ENCODE measurements at regions not wholly inside any gene's neighbourhood (a gene's known extent, or its start where the extent isn't known, plus 50 kb on each side); places are given as distances from the start of the nearest gene placed in this dataset.
"Not testable (repeated sequence)": the region's sequence is repeated elsewhere in the genome, so short reads cannot be mapped to it uniquely, and the experiment has no call there.

GRCh38 chr2:175454953-175455389, 273.5 kb upstream of the ATP5MC3 start:
- no peak overlapping the region for H3K4me3 ChIP-seq (ENCODE audit: low read length)
- DNase-seq (ENCODE audit: low read depth, low spot score): no peak

GRCh38 chr2:175450029-175450760, 268.7 kb upstream of the ATP5MC3 start:
- DNase-seq (ENCODE audit: low read depth, low spot score): no peak
- H3K4me3 ChIP-seq (ENCODE audit: low read length): no peak overlapping the region

GRCh38 chr2:175449616-175450015, 268.1 kb upstream of the ATP5MC3 start:
- no peak for DNase-seq (ENCODE audit: low read depth, low spot score)
- no peak overlapping the region for H3K4me3 ChIP-seq (ENCODE audit: low read length)

- no peak overlapping the region for H3K4me3 ChIP-seq (ENCODE audit: low read length)
- DNase-seq (ENCODE audit: low read depth, low spot score): no peak
Measured at GRCh38 chr2:175446201-175446600, 264.7 kb upstream of the ATP5MC3 start.

- no peak for DNase-seq (ENCODE audit: low read depth, low spot score)
- no peak overlapping the region for H3K4me3 ChIP-seq (ENCODE audit: low read length)
Measured at GRCh38 chr2:175445281-175445680, 263.8 kb upstream of the ATP5MC3 start.

- no peak for DNase-seq (ENCODE audit: low read depth, low spot score)
- no peak overlapping the region for H3K4me3 ChIP-seq (ENCODE audit: low read length)
Measured at GRCh38 chr2:175442441-175442840, 260.9 kb upstream of the ATP5MC3 start.

GRCh38 chr2:175441181-175441761, 259.8 kb upstream of the ATP5MC3 start:
- H3K4me3 ChIP-seq (ENCODE audit: low read length): no peak overlapping the region
- DNase-seq (ENCODE audit: low read depth, low spot score): no peak

- DNase-seq (ENCODE audit: low read depth, low spot score): no peak
- no peak overlapping the region for H3K4me3 ChIP-seq (ENCODE audit: low read length)
Measured at GRCh38 chr2:175439416-175439815, 257.9 kb upstream of the ATP5MC3 start.

- H3K4me3 ChIP-seq (ENCODE audit: low read length): no peak overlapping the region
- DNase-seq (ENCODE audit: low read depth, low spot score): no peak
Measured at GRCh38 chr2:175437167-175437566, 255.7 kb upstream of the ATP5MC3 start.

- H3K4me3 ChIP-seq (ENCODE audit: low read length): no peak overlapping the region
- no peak for DNase-seq (ENCODE audit: low read depth, low spot score)
Measured at GRCh38 chr2:175436076-175436475, 254.6 kb upstream of the ATP5MC3 start.

GRCh38 chr2:175435012-175435411, 253.5 kb upstream of the ATP5MC3 start:
- no peak for DNase-seq (ENCODE audit: low read depth, low spot score)
- no peak overlapping the region for H3K4me3 ChIP-seq (ENCODE audit: low read length)

GRCh38 chr2:175432793-175433192, 251.3 kb upstream of the ATP5MC3 start:
- DNase-seq (ENCODE audit: low read depth, low spot score): no peak
- no peak overlapping the region for H3K4me3 ChIP-seq (ENCODE audit: low read length)

- H3K4me3 ChIP-seq (ENCODE audit: low read length): no peak overlapping the region
Measured at GRCh38 chr2:175432021-175432420, 250.5 kb upstream of the ATP5MC3 start.

GRCh38 chr2:175431101-175431946, 249.8 kb upstream of the ATP5MC3 start:
- no peak for DNase-seq (ENCODE audit: low read depth, low spot score)

More at GRCh38 chr2:175432021-175432420, 250.5 kb upstream of the ATP5MC3 start:
- DNase-seq (ENCODE audit: low read depth, low spot score): no peak

GRCh38 chr2:175430236-175430635, 248.7 kb upstream of the ATP5MC3 start:
- no peak for DNase-seq (ENCODE audit: low read depth, low spot score)
- no peak overlapping the region for H3K4me3 ChIP-seq (ENCODE audit: low read length)

More at GRCh38 chr2:175431101-175431946, 249.8 kb upstream of the ATP5MC3 start:
- H3K4me3 ChIP-seq (ENCODE audit: low read length): no peak overlapping the region

GRCh38 chr2:175418224-175418835, 236.8 kb upstream of the ATP5MC3 start:
- no peak for DNase-seq (ENCODE audit: low read depth, low spot score)
- no peak overlapping the region for H3K4me3 ChIP-seq (ENCODE audit: low read length)

GRCh38 chr2:175414882-175415487, 233.5 kb upstream of the ATP5MC3 start:
- peak; percentile 27 for DNase-seq (ENCODE audit: low read depth, low spot score)
- H3K4me3 ChIP-seq (ENCODE audit: low read length): no peak overlapping the region

GRCh38 chr2:175414191-175414881, 232.8 kb upstream of the ATP5MC3 start:
- no peak for DNase-seq (ENCODE audit: low read depth, low spot score)
- H3K4me3 ChIP-seq (ENCODE audit: low read length): no peak overlapping the region

- H3K4me3 ChIP-seq (ENCODE audit: low read length); DNase-seq (ENCODE audit: low read depth, low spot score): not testable (repeated sequence)
Measured at GRCh38 chr2:175410941-175411340, 229.4 kb upstream of the ATP5MC3 start.

All from Jurkat, Clone E6-1 (cell line).